CD4-positive, alpha-beta T cell (primary cell): ENCODE measurements at regions not wholly inside any gene's neighbourhood (a gene's known extent, or its start where the extent isn't known, plus 50 kb on each side); places are given as distances from the start of the nearest gene placed in this dataset.

Experiments used
- ATAC-seq: fragments of 200-7000 bp; cut with Tn5 transposase; one replicate; pipeline ENCODE4 v1.10.0; 2022; ENCODE audit warnings: mild to moderate bottlenecking; ENCODE audit not compliant: poor library complexity
- CTCF ChIA-PET: fragments of 350-600 bp; sonication (Branson Sonifier 250); formaldehyde crosslinking; loops from one replicate; lab custom pipeline; 2021; ENCODE audit warnings: antibody characterized with exemption, inconsistent platforms; lab: Charles Lee
- POLR2A ChIA-PET: fragments of 350-600 bp; sonication (Branson Sonifier 250); formaldehyde crosslinking; loops from one replicate; lab custom pipeline; 2021; ENCODE audit warnings: antibody characterized with exemption, inconsistent platforms; lab: Charles Lee
- DNase-seq, 14 experiments: peaks; one replicate each; pipeline ENCODE4 v3.0.0-alpha.2; 2013 to 2020; ENCODE audit warnings: mixed read lengths in 2 of 14
- H3K27ac ChIP-seq, 2 donors: one replicate each; pipeline versions ENCODE4 v1.5.1 to v1.7.0; 2013; ENCODE audit warnings: low read length in 2 of 2, low read depth in 1 of 2, mild to moderate bottlenecking in 1 of 2
- H3K27me3 ChIP-seq, 2 experiments: 1 replicate in 1 of 2; 2 replicates in 1 of 2; pipeline versions ENCODE4 v1.6.1 to v1.7.0; 2013; ENCODE audit warnings: low read length in 2 of 2, control low read depth in 1 of 2, mild to moderate bottlenecking in 1 of 2, moderate library complexity in 1 of 2; ENCODE audit not compliant: insufficient read depth in 2 of 2, control insufficient read depth in 1 of 2
- H3K36me3 ChIP-seq: one replicate; pipeline ENCODE4 v1.6.1; 2013; ENCODE audit warnings: low read length, control low read depth; ENCODE audit not compliant: insufficient read depth
- H3K4me1 ChIP-seq: one replicate; pipeline ENCODE4 v1.6.1; 2013; ENCODE audit warnings: low read length, control low read depth; ENCODE audit not compliant: insufficient read depth
- H3K4me3 ChIP-seq: one replicate; pipeline ENCODE4 v1.5.1; 2013; ENCODE audit warnings: mild to moderate bottlenecking, low read length, moderate library complexity
- H3K9me3 ChIP-seq, 2 experiments: 1 replicate in 1 of 2; 2 replicates in 1 of 2; pipeline versions ENCODE4 v1.6.1 to v1.7.0; 2013; ENCODE audit warnings: low read length in 2 of 2, mild to moderate bottlenecking in 2 of 2, control low read depth in 1 of 2, moderate library complexity in 1 of 2; ENCODE audit not compliant: control insufficient read depth in 1 of 2, insufficient read depth in 1 of 2
- H3K27ac Mint-ChIP-seq: one replicate; pipeline ENCODE4 v1.8.0; 2020; ENCODE audit warnings: mixed read lengths
- H3K27me3 Mint-ChIP-seq: one replicate; pipeline ENCODE4 v1.8.0; 2021; ENCODE audit warnings: mixed read lengths
- H3K36me3 Mint-ChIP-seq: one replicate; pipeline ENCODE4 v1.8.0; 2021; ENCODE audit warnings: low read depth, mixed read lengths
- H3K4me1 Mint-ChIP-seq: one replicate; pipeline ENCODE4 v1.8.0; 2021; ENCODE audit warnings: low read depth, mixed read lengths
- H3K4me3 Mint-ChIP-seq: one replicate; pipeline ENCODE4 v1.8.0; 2020; ENCODE audit warnings: mild to moderate bottlenecking, mixed read lengths
- H3K9me3 Mint-ChIP-seq: one replicate; pipeline ENCODE4 v1.8.0; 2020; ENCODE audit warnings: mixed read lengths
- CTCF ChIP-seq: fragments of 200-600 bp; IDR thresholded peaks from one replicate; pipeline ENCODE4 v1.8.0; 2022; ENCODE audit warnings: antibody characterized with exemption, mild to moderate bottlenecking
- intact Hi-C, 2 experiments: fragments of 100-400 bp; cut with DNase I in 1 of 2; cut with micrococcal nuclease in 1 of 2; formaldehyde crosslinking; loops; one replicate each; pipeline versions ENCODE4 v1.15.1 to v1.9.0; 2023 to 2025; cut with DNase I, micrococcal nuclease

GRCh38 chr11:87724358-87724757 lies 450.9 kb downstream of the RAB38 start:
- H3K27me3 ChIP-seq = no peaks in the 10 kb centered on the region
- H3K4me1 ChIP-seq = no peaks in the 10 kb centered on the region
- no peak for DNase-seq
- H3K4me3 Mint-ChIP-seq = no peak overlapping the region
- no peak for ATAC-seq
- no peaks in the 10 kb centered on the region for H3K9me3 ChIP-seq
- no peak overlapping the region for H3K4me3 ChIP-seq
- H3K27me3 Mint-ChIP-seq = no peaks in the 10 kb centered on the region
- no peaks in the 10 kb centered on the region for H3K36me3 ChIP-seq
- H3K9me3 Mint-ChIP-seq = peaks cover 3% of the 10 kb centered on the region
- no peaks in the 10 kb centered on the region for H3K4me1 Mint-ChIP-seq
- CTCF ChIA-PET = no interaction called here
- POLR2A ChIA-PET = no interaction called here
- no peak overlapping the region for H3K27ac ChIP-seq
- no peaks in the 10 kb centered on the region for H3K36me3 Mint-ChIP-seq
- H3K27ac Mint-ChIP-seq = no peak overlapping the region
- TF ChIP-seq CTCF = no peak
- intact Hi-C loops = no loop called here

- no peaks in the 10 kb centered on the region for H3K36me3 Mint-ChIP-seq
- POLR2A ChIA-PET = no interaction called here
- H3K36me3 ChIP-seq = no peaks in the 10 kb centered on the region
- no peaks in the 10 kb centered on the region for H3K27me3 Mint-ChIP-seq
- no peak for TF ChIP-seq CTCF
- H3K27me3 ChIP-seq = no peaks in the 10 kb centered on the region
- DNase-seq = no peak
- no peaks in the 10 kb centered on the region for H3K4me1 Mint-ChIP-seq
- no peaks in the 10 kb centered on the region for H3K9me3 ChIP-seq
- H3K9me3 Mint-ChIP-seq = peaks cover 3% of the 10 kb centered on the region
- no peak overlapping the region for H3K27ac ChIP-seq
- no peaks in the 10 kb centered on the region for H3K4me1 ChIP-seq
- no peak overlapping the region for H3K27ac Mint-ChIP-seq
- CTCF ChIA-PET = no interaction called here
- no peak overlapping the region for H3K4me3 Mint-ChIP-seq
- no peak for ATAC-seq
- intact Hi-C loops = no loop called here
- H3K4me3 ChIP-seq = no peak overlapping the region
Observed at GRCh38 chr11:87722756-87723565, 452.3 kb downstream of the RAB38 start.

GRCh38 chr11:87719326-87720073 lies 455.7 kb downstream of the RAB38 start:
- ATAC-seq (no peak), DNase-seq (no peak)
- H3K4me1 Mint-ChIP-seq = no peaks in the 10 kb centered on the region
- Histone ChIP-seq H3K9me3 (no peaks in the 10 kb centered on the region), H3K27me3 (no peaks in the 10 kb centered on the region), H3K27ac (no peak overlapping the region), H3K4me1 (no peaks in the 10 kb centered on the region), H3K36me3 (no peaks in the 10 kb centered on the region), H3K4me3 (no peak overlapping the region)
- no peaks in the 10 kb centered on the region for H3K27me3 Mint-ChIP-seq
- ChIA-PET POLR2A (no interaction called here), CTCF (no interaction called here)
- no peaks in the 10 kb centered on the region for H3K36me3 Mint-ChIP-seq
- intact Hi-C loops = no loop called here
- TF ChIP-seq CTCF = no peak
- no peak overlapping the region for H3K27ac Mint-ChIP-seq
- H3K4me3 Mint-ChIP-seq = no peak overlapping the region
- H3K9me3 Mint-ChIP-seq = peaks cover 3% of the 10 kb centered on the region
